ENCODE measurements at regions not wholly inside any gene's neighbourhood (a gene's known extent, or its start where the extent isn't known, plus 50 kb on each side); places are given as distances from the start of the nearest gene placed in this dataset.

DNA sequence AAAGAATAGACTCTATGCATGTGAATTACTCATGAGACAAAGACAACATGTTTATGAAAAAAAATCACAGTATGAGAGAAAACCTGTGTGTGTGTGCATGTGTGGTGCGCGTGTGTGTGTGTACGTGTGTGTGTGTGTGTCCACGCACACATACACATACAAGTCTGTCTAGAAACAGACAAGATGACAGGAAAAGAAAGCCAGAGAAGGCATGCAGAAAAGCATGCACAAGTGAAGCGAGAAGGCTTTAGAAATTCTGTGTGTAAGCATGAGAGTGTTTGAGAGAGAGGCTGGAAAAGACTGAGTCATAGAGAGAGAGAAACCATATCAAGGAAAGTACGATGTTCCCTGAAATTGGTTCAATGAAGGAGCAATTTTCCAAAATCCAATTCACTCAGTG is 566.4 kb upstream of the C16orf82 start:
- CTCF ChIA-PET: no interaction called here
- no TSS peak for BruUV-seq (replicated peaks)
- TF ChIP-seq SMAD5 (IDR thresholded peaks at IDR 0.05; ENCODE audit: low read depth): no peak
- no peak for TF ChIP-seq HSF1 (IDR thresholded peaks at IDR 0.05; ENCODE audit: low read depth, low read length)
- TF ChIP-seq NRF1 (conservative IDR thresholded peaks at IDR 0.05; ENCODE audit: low read depth, low read length): no peak
- TF ChIP-seq ZSCAN29 (IDR thresholded peaks at IDR 0.05): no peak
- TF ChIP-seq, protein P1, sequence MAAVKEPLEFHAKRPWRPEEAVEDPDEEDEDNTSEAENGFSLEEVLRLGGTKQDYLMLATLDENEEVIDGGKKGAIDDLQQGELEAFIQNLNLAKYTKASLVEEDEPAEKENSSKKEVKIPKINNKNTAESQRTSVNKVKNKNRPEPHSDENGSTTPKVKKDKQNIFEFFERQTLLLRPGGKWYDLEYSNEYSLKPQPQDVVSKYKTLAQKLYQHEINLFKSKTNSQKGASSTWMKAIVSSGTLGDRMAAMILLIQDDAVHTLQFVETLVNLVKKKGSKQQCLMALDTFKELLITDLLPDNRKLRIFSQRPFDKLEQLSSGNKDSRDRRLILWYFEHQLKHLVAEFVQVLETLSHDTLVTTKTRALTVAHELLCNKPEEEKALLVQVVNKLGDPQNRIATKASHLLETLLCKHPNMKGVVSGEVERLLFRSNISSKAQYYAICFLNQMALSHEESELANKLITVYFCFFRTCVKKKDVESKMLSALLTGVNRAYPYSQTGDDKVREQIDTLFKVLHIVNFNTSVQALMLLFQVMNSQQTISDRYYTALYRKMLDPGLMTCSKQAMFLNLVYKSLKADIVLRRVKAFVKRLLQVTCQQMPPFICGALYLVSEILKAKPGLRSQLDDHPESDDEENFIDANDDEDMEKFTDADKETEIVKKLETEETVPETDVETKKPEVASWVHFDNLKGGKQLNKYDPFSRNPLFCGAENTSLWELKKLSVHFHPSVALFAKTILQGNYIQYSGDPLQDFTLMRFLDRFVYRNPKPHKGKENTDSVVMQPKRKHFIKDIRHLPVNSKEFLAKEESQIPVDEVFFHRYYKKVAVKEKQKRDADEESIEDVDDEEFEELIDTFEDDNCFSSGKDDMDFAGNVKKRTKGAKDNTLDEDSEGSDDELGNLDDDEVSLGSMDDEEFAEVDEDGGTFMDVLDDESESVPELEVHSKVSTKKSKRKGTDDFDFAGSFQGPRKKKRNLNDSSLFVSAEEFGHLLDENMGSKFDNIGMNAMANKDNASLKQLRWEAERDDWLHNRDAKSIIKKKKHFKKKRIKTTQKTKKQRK (IDR thresholded peaks at IDR 0.05; ENCODE audit: low read depth, low read length): no peak
- TF ChIP-seq CHD2 (IDR thresholded peaks at IDR 0.05; ENCODE audit: borderline replicate concordance, low read depth, low read length): no peak

More for the DNA sequence above, 566.4 kb upstream of the C16orf82 start:
- Histone ChIP-seq H4K20me1 (ENCODE audit: control insufficient read depth, insufficient read depth) (no peaks in the 10 kb centered on the region), H3K27ac (ENCODE audit: control insufficient read depth, insufficient read depth) (no peak overlapping the region), H3K4me3 (no peak overlapping the region), H3K4me1 (ENCODE audit: control insufficient read depth, insufficient read depth, low read length) (no peaks in the 10 kb centered on the region), H3K27me3 (replicated peaks in 1 of 2; ENCODE audit: control insufficient read depth in 2 of 2, insufficient read depth in 2 of 2, low read length in 1 of 2) (no peaks in the 10 kb centered on the region), H3K9me3 (replicated peaks; ENCODE audit: control insufficient read depth, insufficient read depth, low read length) (no peaks in the 10 kb centered on the region), H3K9ac (ENCODE audit: control insufficient read depth, insufficient read depth, low read length) (no peak overlapping the region), H3K79me2 (ENCODE audit: control insufficient read depth, insufficient read depth, low read length) (no peaks in the 10 kb centered on the region), H2AFZ (ENCODE audit: control insufficient read depth, low read depth, low read length) (no peak overlapping the region), H3K36me3 (ENCODE audit: control insufficient read depth in 2 of 2, insufficient read depth in 2 of 2, low read length in 1 of 2) (no peaks in the 10 kb centered on the region), H3K4me2 (ENCODE audit: control insufficient read depth, insufficient read depth) (no peak overlapping the region)
- in situ Hi-C loops (cut with MboI) (no loop called here), intact Hi-C loops (cut with micrococcal nuclease; ENCODE audit: unreplicated experiment) (no loop called here)
- 42% methylated on average over 6 of the region's 6 CpGs for WGBS (ENCODE audit: insufficient coverage, insufficient replicate concordance, low lambda C conversion rate, missing lambda C conversion rate)
- no peak for FAIRE-seq
- no peak for ATAC-seq
- ChIA-PET SMC1A (ENCODE audit: uncharacterized antibody, unreplicated experiment) (no interaction called here), POLR2A (no interaction called here), RAD21 (ENCODE audit: unreplicated experiment) (no interaction called here)
- no peak for DNase-seq (ENCODE audit: low read depth, low spot score)

All from GM12878 (cell line).